ENCODE measurements at regions not wholly inside any gene's neighbourhood (a gene's known extent, or its start where the extent isn't known, plus 50 kb on each side); places are given as distances from the start of the nearest gene placed in this dataset.

DNA sequence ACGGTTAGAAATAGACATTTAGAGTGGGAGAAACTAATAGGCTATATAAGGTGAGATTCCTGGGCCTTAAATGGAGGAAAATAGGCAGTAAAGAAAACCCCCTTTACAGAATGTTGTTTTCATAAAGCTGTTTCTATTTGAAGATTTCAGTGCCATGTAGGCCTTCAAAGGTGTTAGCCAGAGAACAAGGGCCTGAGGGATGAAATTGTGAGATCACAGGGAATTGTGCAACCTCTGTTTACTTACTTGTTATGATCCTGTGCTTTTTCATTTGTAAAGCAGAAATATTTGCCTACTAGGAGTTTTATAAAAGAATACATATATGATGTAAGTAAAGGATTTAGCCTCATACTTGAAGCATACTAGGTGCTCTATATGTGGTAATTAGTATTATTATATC, 272.9 kb upstream of the ARX start:
- TF ChIP-seq CTCF (optimal IDR thresholded peaks at IDR 0.05 in 1 of 3, IDR thresholded peaks at IDR 0.05 in 1 of 3, conservative IDR thresholded peaks at IDR 0.05 in 1 of 3; ENCODE audit: extremely low read depth in 1 of 3, insufficient read depth in 2 of 3, low read length in 3 of 3): no peak
- TF ChIP-seq EZH2 (IDR thresholded peaks at IDR 0.05; ENCODE audit: low read length): no peak
